K562 (cell line): ENCODE measurements at regions not wholly inside any gene's neighbourhood (a gene's known extent, or its start where the extent isn't known, plus 50 kb on each side); places are given as distances from the start of the nearest gene placed in this dataset.
A peak's percentile ranks its signal among the peaks of the same experiment; 100 is the strongest.

ENCODE experiments used
- ATAC-seq: fragments of 200-7000 bp; cut with Tn5 transposase; 3 replicates; pipeline ENCODE4 v1.9.1; 2020; ENCODE audit warnings: moderate library complexity
- BruUV-seq: library from RNA; stranded (reverse); fragments of 400-500 nt; replicated peaks from 2 replicates; lab custom pipeline; 2021; lab: Mats Ljungman, UMichigan
- CTCF ChIA-PET: fragments of 300-600 bp; formaldehyde crosslinking; extraction: SDS; loops from one replicate; lab custom pipeline; 2021; ENCODE audit warnings: low intra/inter-chr PET ratio; lab: Yijun Ruan, JAX
- POLR2A ChIA-PET: fragments of 300-600, 350-650 bp; sonication (Branson Sonifier 250); formaldehyde crosslinking; extraction: SDS; loops from one replicate; lab custom pipeline; 2021; ENCODE audit warnings: antibody characterized with exemption, inconsistent platforms; lab: Yijun Ruan, JAX
- DNase-seq, 4 experiments: peaks; one replicate each; pipeline versions ENCODE4 v3.0.0 to v3.0.0-alpha.2; 2011 to 2018; ENCODE audit warnings: low spot score in 3 of 4, mixed read lengths in 3 of 4; ENCODE audit errors: extremely low read depth in 1 of 4
- FAIRE-seq: peaks from 2 replicates; lab custom pipeline; 2011; peaks lifted over from hg19 to GRCh38; lab: Jason Lieb, UNC
- H2AFZ ChIP-seq: 2 replicates; pipeline ENCODE4 v1.6.0; 2011; ENCODE audit warnings: low read depth, low read length, control low read depth, inconsistent platforms
- H3K27ac ChIP-seq: fragments of 200-600 bp; 3 replicates; pipeline ENCODE4 v1.8.0; 2011; ENCODE audit warnings: low read depth, mild to moderate bottlenecking, control low read depth, inconsistent platforms, low read length, moderate library complexity, mixed read lengths; ENCODE audit errors: extremely low read depth
- H3K27me3 ChIP-seq, 2 experiments: fragments of 300-600 bp in 1 of 2; 2 replicates in 1 of 2; 3 replicates in 1 of 2; pipeline versions ENCODE4 v1.6.0 to v1.8.0; 2011; ENCODE audit warnings: inconsistent platforms in 2 of 2, low read length in 2 of 2, mild to moderate bottlenecking in 1 of 2, mixed read lengths in 1 of 2, moderate library complexity in 1 of 2; ENCODE audit not compliant: control insufficient read depth in 2 of 2, insufficient read depth in 2 of 2
- H3K36me3 ChIP-seq: fragments of 300-600 bp; 3 replicates; pipeline ENCODE4 v1.8.0; 2011; ENCODE audit warnings: mild to moderate bottlenecking, low read length, inconsistent platforms; ENCODE audit not compliant: control insufficient read depth, insufficient read depth
- H3K4me1 ChIP-seq, 2 experiments: fragments of 200-600 bp in 1 of 2; replicated peaks in 1 of 2; 2 replicates in 1 of 2; 3 replicates in 1 of 2; pipeline versions ENCODE4 v1.5.1 to v1.8.0; 2011; ENCODE audit warnings: inconsistent platforms in 2 of 2, low read length in 2 of 2, mild to moderate bottlenecking in 1 of 2, mixed read lengths in 1 of 2, moderate library complexity in 1 of 2; ENCODE audit not compliant: control insufficient read depth in 2 of 2, insufficient read depth in 2 of 2
- H3K4me2 ChIP-seq: 2 replicates; pipeline ENCODE4 v1.6.1; 2011; ENCODE audit warnings: low read length, control low read depth, inconsistent platforms, mixed read lengths; ENCODE audit not compliant: insufficient read depth
- H3K4me3 ChIP-seq: fragments of 200-600 bp; sonication (generic), shearing (Covaris generic); 2 replicates; pipeline ENCODE4 v1.5.1; 2016; ENCODE audit warnings: control low read depth, inconsistent platforms
- H3K79me2 ChIP-seq: fragments of 200-600 bp; 3 replicates; pipeline ENCODE4 v1.8.0; 2011; ENCODE audit warnings: low read length, inconsistent platforms; ENCODE audit not compliant: control insufficient read depth, insufficient read depth
- H3K9ac ChIP-seq, 2 experiments: 2 replicates each; pipeline versions ENCODE4 v1.6.0 to v1.6.1; 2011; ENCODE audit warnings: low read depth in 2 of 2, low read length in 2 of 2, control low read depth in 1 of 2, inconsistent platforms in 1 of 2, mild to moderate bottlenecking in 1 of 2, mixed read lengths in 1 of 2; ENCODE audit not compliant: insufficient read depth in 1 of 2
- H3K9me1 ChIP-seq: one replicate; pipeline ENCODE4 v1.6.0; 2011; ENCODE audit warnings: inconsistent platforms, mild to moderate bottlenecking, low read length, moderate library complexity; ENCODE audit not compliant: control insufficient read depth, insufficient read depth
- H3K9me3 ChIP-seq: replicated peaks from 2 replicates; pipeline ENCODE4 v1.5.1; 2011; ENCODE audit warnings: low read depth, low read length, inconsistent platforms; ENCODE audit not compliant: control insufficient read depth, insufficient read depth
- H4K20me1 ChIP-seq: replicated peaks from 2 replicates; pipeline ENCODE4 v1.6.1; 2011; ENCODE audit warnings: low read length, inconsistent platforms, mixed read lengths; ENCODE audit not compliant: control insufficient read depth, insufficient read depth
- DACH1 ChIP-seq: fragments of 450-650 bp; IDR thresholded peaks from 2 replicates; pipeline ENCODE4 v1.6.1; 2018; ENCODE audit not compliant: partially characterized antibody
- HMGN3 ChIP-seq: IDR thresholded peaks from 2 replicates; pipeline ENCODE4 v1.6.1; 2011; ENCODE audit warnings: borderline replicate concordance, low read depth, mild to moderate bottlenecking, mixed read lengths, low read length; ENCODE audit not compliant: insufficient read length; ENCODE audit errors: extremely low read depth
- JUN ChIP-seq, 2 experiments: sonication (generic) in 1 of 2; formaldehyde crosslinking in 1 of 2; IDR thresholded peaks; 2 replicates each; pipeline versions ENCODE4 v1.6.1 to v1.8.0; 2012 to 2022; ENCODE audit warnings: borderline replicate concordance in 2 of 2, mild to moderate bottlenecking in 2 of 2, improper control_type of control experiment in 1 of 2, low read depth in 1 of 2, low read length in 1 of 2, missing genetic modification reagents in 1 of 2
- RFX1 ChIP-seq: fragments of 450-650 bp; IDR thresholded peaks from 2 replicates; pipeline ENCODE4 v1.6.1; 2016; ENCODE audit warnings: mild to moderate bottlenecking, moderate library complexity
- ZNF121 ChIP-seq: sonication (generic); formaldehyde crosslinking; conservative IDR thresholded peaks from 2 replicates; pipeline ENCODE4 v1.8.0; 2022; ENCODE audit warnings: missing genetic modification reagents
- ZNF668 ChIP-seq: fragments of 250-450 bp; sonication (Bioruptor Pico); IDR thresholded peaks from 2 replicates; pipeline ENCODE4 v1.8.0; 2022; ENCODE audit warnings: mild to moderate bottlenecking, inconsistent platforms
- WGBS: fragments of 100-300 bp; shearing (Covaris generic); methylation state at CpG from one replicate; pipeline ENCODE4 v1.1.6; 2016; ENCODE audit warnings: low coverage, mixed read lengths; ENCODE audit not compliant: insufficient coverage; ENCODE audit errors: missing lambda C conversion rate; 5-methylcytosine and 5-hydroxymethylcytosine counted together
- in situ Hi-C: fragments of 300-500 bp; cut with MboI; formaldehyde crosslinking; loops from 4 replicates; pipeline ENCODE4 v1.15.0; 2018; ENCODE audit warnings: inconsistent platforms, mixed read lengths
- intact Hi-C: fragments of 100-400 bp; cut with micrococcal nuclease; formaldehyde crosslinking; loops from 2 replicates; pipeline ENCODE4 v1.14.2; 2022
- TF ChIP-seq, protein P1 (sequence below): fragments of 250-450 bp; sonication (Bioruptor Pico); IDR thresholded peaks from 2 replicates; pipeline ENCODE4 v1.4.0; 2020; ENCODE audit warnings: borderline replicate concordance

DNA sequence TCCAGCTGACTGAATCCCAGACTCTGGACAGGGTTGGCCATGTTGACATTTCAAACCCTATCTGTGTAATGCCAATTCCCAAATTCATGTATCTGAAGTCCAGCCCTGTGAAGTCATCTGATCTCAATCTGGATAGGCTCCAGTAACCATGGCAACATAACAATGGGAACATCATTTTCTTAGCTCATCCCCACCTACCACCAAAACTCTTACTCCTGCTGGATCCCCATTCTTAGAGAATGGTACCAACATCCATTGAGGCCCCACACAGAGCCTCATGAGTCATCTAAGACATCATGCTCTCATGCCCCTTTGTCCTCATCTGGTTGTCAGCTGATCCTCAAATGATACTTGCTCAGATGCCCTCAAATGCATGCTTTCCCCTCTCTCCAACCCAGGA, 58.9 kb upstream of the TEX51 start:
- no peaks in the 10 kb centered on the region for H3K4me1 ChIP-seq
- H3K4me3 ChIP-seq = no peak overlapping the region
- in situ Hi-C loops = no loop called here
- DNase-seq (peak in 1 of 4 experiments; percentile 16), FAIRE-seq (no peak), ATAC-seq (no peak)
- no peaks in the 10 kb centered on the region for H4K20me1 ChIP-seq
- no TSS peak for BruUV-seq
- H2AFZ ChIP-seq = no peak overlapping the region
- TF ChIP-seq RFX1 (peak; percentile 79), JUN (IDR thresholded peaks at IDR 0.05; ENCODE audit: borderline replicate concordance, low read depth, low read length) (no peak), JUN (CRISPR knock-in tag; IDR thresholded peaks at IDR 0.05; ENCODE audit: borderline replicate concordance) (no peak), ZNF121 (CRISPR knock-in tag) (no peak), DACH1 (no peak), HMGN3 (no peak)
- TF ChIP-seq, all 486 proteins: peak for 1
- no peaks in the 10 kb centered on the region for H3K79me2 ChIP-seq
- H3K27me3 ChIP-seq = no peaks in the 10 kb centered on the region; a peak in 2 of 5 replicates
- ChIA-PET CTCF (no interaction called here), POLR2A (no interaction called here)
- intact Hi-C loops = no loop called here
- H3K9me1 ChIP-seq = no peaks in the 10 kb centered on the region
- no peak overlapping the region for H3K27ac ChIP-seq
- H3K9ac ChIP-seq = no peak overlapping the region
- H3K4me2 ChIP-seq = no peak overlapping the region
- no peaks in the 10 kb centered on the region for H3K9me3 ChIP-seq
- no peaks in the 10 kb centered on the region for H3K36me3 ChIP-seq

DNA sequence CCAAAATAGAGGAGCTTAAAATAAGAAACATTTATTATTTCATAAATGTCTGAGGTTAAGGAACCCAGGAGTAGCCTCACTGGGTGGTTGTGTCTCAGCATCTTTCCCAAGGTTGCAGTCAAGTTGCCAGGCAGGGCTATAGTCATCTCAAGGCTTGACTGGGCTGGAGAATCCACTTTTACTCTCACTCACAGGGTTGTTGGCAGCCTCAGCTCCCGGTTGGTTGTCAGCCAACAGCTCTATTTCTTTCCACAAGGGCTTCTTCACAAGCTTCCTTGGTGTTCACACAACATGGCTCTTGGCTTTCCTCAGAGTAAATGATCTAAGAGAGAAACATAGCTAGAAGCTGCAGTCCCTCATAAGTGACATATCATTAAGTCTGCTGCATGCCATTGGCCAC, 55.6 kb upstream of the TEX51 start:
- no peak overlapping the region for H3K4me3 ChIP-seq
- in situ Hi-C loops (no loop called here), intact Hi-C loops (no loop called here)
- no peaks in the 10 kb centered on the region; a peak in 1 of 5 replicates for H3K27me3 ChIP-seq
- no peaks in the 10 kb centered on the region for H3K9me3 ChIP-seq
- no peak overlapping the region for H3K27ac ChIP-seq
- no peak for ATAC-seq
- no peak overlapping the region for H3K9ac ChIP-seq
- POLR2A ChIA-PET = interaction anchor here (0.6 kb wide), 1 partner anchor 549 kb away, joined by 3 read pairs; no protein-coding TSS in a partner anchor
- no peak overlapping the region for H2AFZ ChIP-seq
- no peaks in the 10 kb centered on the region for H4K20me1 ChIP-seq
- no peak for DNase-seq
- no peaks in the 10 kb centered on the region for H3K36me3 ChIP-seq
- no peaks in the 10 kb centered on the region for H3K9me1 ChIP-seq
- no peak for FAIRE-seq
- 0% methylated on average over 1 of the region's 1 CpG for WGBS
- CTCF ChIA-PET = no interaction called here
- H3K79me2 ChIP-seq = no peaks in the 10 kb centered on the region
- H3K4me2 ChIP-seq = no peak overlapping the region
- H3K4me1 ChIP-seq = no peaks in the 10 kb centered on the region
- no peak for TF ChIP-seq ZNF668 (CRISPR knock-in tag)
- TF ChIP-seq, protein P1, sequence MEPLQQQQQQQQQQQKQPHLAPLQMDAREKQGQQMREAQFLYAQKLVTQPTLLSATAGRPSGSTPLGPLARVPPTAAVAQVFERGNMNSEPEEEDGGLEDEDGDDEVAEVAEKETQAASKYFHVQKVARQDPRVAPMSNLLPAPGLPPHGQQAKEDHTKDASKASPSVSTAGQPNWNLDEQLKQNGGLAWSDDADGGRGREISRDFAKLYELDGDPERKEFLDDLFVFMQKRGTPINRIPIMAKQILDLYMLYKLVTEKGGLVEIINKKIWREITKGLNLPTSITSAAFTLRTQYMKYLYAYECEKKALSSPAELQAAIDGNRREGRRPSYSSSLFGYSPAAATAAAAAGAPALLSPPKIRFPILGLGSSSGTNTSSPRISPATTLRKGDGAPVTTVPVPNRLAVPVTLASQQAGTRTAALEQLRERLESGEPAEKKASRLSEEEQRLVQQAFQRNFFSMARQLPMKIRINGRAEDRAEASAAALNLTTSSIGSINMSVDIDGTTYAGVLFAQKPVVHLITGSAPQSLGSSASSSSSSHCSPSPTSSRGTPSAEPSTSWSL = no peak
- BruUV-seq = no TSS peak
